Raji (cell line): ENCODE measurements at regions not wholly inside any gene's neighbourhood (a gene's known extent, or its start where the extent isn't known, plus 50 kb on each side); places are given as distances from the start of the nearest gene placed in this dataset.

Experiments
- POLR2A ChIP-seq: IDR thresholded peaks from 2 replicates; pipeline ENCODE4 v1.6.1; 2011; ENCODE audit warnings: low read depth, low read length, control low read depth; ENCODE audit not compliant: insufficient read depth

- no peak for TF ChIP-seq POLR2A
These were observed 423.0 kb upstream of the TPM1 start for GRCh38 chr15:62619526-62619925.

- TF ChIP-seq POLR2A = no peak
These were observed 419.8 kb upstream of the TPM1 start for GRCh38 chr15:62622775-62623174.

DNA sequence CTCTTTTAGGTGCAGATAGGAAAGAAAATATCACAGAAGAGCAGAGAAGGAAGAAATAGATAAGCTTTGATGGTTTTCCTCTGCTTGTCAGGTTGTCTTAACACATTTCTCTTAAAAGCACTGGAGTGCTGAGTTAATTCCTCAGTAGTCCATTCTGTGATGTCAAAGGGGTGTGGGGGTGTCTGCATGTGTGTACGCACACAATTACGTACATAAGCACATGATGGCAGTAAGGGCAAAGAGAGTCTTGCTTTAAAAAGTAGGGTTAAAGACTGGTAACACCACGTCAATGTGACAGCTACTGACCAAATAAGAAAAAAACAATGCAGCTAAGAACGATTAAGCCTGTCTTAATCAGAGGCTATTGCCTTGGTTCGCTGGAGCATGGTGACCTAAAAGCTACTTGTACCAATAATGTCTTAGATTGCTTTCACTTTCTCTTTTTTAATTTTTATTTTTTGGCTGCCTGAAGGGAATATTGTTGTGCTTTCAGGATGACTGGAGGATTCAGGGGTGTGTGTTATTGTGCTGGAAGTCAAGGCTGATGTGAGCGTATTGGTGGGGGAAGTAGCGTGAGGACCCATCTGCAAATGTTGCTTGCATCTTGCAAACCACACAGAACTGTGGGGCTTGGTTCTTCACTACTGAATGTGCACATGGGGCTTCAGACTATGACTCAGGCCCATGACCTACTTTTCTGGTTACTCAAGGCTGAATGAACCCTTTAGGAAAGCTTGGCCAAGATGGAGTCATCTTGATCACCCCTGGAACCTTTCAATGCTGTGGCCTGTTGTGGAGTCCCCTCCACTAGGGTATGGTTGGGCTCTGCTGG lies 417.8 kb upstream of the TPM1 start:
- no peak for TF ChIP-seq POLR2A

- no peak for TF ChIP-seq POLR2A
These were observed 417.0 kb upstream of the TPM1 start for GRCh38 chr15:62625429-62626033.

GRCh38 chr15:62626903-62627302 lies 415.6 kb upstream of the TPM1 start:
- no peak for TF ChIP-seq POLR2A

GRCh38 chr15:62631076-62631724 lies 411.3 kb upstream of the TPM1 start:
- no peak for TF ChIP-seq POLR2A

GRCh38 chr15:62636823-62637573 lies 405.5 kb upstream of the TPM1 start:
- no peak for TF ChIP-seq POLR2A

GRCh38 chr15:62637574-62637897 lies 405.0 kb upstream of the TPM1 start:
- no peak for TF ChIP-seq POLR2A

DNA sequence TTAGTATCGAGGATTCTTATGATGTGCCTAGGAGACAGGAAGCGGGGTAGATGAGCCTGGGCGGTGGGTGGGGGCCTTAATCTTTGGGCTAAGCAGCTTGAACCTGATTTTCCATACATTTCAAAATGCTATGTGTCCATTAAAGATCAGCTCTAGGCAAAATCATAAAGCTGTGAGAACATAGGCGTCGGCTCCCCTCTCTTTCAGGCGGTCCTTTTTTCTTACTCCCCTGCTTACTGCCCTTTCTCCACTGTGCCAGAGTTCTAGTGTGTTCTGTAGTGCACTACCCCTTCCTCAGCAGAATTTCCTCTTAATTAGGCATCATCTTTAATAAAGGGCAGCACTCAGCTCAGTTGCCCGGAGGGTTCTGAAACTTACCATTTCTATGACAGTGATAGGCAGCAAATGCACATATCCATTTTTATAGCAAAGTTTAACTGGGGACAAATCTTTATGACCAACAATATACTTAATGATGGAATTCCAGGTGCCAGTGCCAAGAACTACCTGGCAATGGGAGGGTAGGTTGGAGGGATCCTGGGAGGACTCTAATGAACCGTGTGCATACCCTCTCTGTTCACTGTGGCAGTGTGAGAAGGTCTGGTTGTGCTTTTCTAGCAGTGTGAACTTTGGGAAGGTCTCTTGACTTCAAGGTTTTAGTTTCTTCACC lies 404.5 kb upstream of the TPM1 start:
- no peak for TF ChIP-seq POLR2A

DNA sequence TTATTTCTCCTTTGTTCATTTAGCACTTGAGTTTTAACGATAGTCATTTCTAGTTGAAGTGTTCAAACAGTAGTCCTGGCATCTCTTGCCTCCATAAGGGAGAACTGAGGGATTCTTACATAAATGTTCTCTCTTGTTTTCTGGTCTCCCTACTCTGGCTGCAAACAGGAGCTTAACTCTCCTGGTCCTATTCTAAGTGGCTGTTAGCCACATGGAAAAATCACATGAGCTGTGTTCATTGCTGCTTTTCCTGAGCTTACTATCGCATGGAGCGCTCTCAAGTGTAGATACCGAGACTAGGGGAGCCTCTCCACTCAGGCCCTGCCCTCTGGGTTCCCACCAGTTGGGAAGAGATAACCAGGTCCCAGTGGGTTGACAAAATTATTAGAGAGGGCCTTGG lies 403.1 kb upstream of the TPM1 start:
- TF ChIP-seq POLR2A = no peak

- TF ChIP-seq POLR2A = no peak
These were observed 402.5 kb upstream of the TPM1 start for GRCh38 chr15:62639906-62640605.

GRCh38 chr15:62641825-62642224 lies 400.7 kb upstream of the TPM1 start:
- TF ChIP-seq POLR2A = no peak

- TF ChIP-seq POLR2A = no peak
These were observed 399.0 kb upstream of the TPM1 start for GRCh38 chr15:62643572-62643971.

DNA sequence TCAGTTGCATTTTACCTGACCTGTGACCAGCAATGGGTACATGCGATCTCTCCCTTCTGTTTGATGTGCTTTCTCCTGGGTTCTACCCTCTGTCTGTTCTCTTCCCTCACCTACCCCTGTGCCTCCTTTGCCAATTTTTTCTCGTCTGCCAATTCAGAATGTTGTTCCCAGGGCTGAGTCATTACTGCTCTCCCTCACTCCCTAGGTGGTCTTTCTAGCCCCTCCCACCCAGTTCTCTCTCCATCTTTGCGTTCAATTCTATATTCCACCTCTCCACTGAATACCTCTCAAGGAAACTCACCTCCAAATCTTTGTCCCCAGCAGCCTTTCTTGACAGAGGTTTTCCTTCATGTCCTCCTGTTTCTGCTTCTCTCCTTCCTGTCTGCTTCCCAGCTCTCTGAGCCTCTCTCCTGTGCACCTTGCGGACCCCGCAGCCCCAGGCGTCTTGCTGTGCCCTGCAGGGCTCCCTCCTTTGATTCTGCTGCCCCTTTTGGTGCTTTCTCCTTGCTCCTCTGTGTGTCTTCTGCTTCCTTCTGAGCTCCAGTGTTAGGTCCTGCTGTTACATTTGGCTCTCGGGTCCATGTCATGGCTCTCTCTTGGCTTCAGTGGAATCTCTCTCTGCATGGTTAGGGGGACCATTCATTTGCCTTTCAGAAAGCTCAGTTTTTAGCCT lies 398.2 kb upstream of the TPM1 start:
- no peak for TF ChIP-seq POLR2A
